CD4-positive, alpha-beta memory T cell (primary cell): ENCODE measurements at regions not wholly inside any gene's neighbourhood (a gene's known extent, or its start where the extent isn't known, plus 50 kb on each side); places are given as distances from the start of the nearest gene placed in this dataset.

Source experiments
- CTCF ChIA-PET: fragments of 350-600 bp; sonication (Branson Sonifier 250); formaldehyde crosslinking; loops from one replicate; lab custom pipeline; 2021; ENCODE audit warnings: inconsistent platforms; ENCODE audit not compliant: partially characterized antibody; lab: Charles Lee
- POLR2A ChIA-PET: fragments of 350-600 bp; sonication (Branson Sonifier 250); formaldehyde crosslinking; loops from one replicate; lab custom pipeline; 2021; ENCODE audit not compliant: partially characterized antibody; lab: Charles Lee
- DNase-seq, 5 donors: peaks; one replicate each; pipeline versions ENCODE4 v3.0.0 to v3.0.0-alpha.2; 2020 to 2022; ENCODE audit warnings: mixed read lengths in 1 of 5
- H3K27ac ChIP-seq: one replicate; pipeline ENCODE4 v1.7.0; 2013; ENCODE audit warnings: low read depth, low read length
- H3K27me3 ChIP-seq: 2 replicates; pipeline ENCODE4 v1.7.0; 2013; ENCODE audit warnings: mild to moderate bottlenecking, low read length, moderate library complexity; ENCODE audit not compliant: insufficient read depth
- H3K36me3 ChIP-seq: 2 replicates; pipeline ENCODE4 v1.7.0; 2013; ENCODE audit warnings: mild to moderate bottlenecking, low read length, moderate library complexity; ENCODE audit not compliant: insufficient read depth
- H3K4me1 ChIP-seq: 2 replicates; pipeline ENCODE4 v1.7.0; 2013; ENCODE audit warnings: mild to moderate bottlenecking, low read length, moderate library complexity; ENCODE audit not compliant: insufficient read depth
- H3K4me3 ChIP-seq, 2 donors: one replicate each; pipeline ENCODE4 v1.7.0; 2013; ENCODE audit warnings: low read length in 2 of 2, mild to moderate bottlenecking in 1 of 2
- H3K9me3 ChIP-seq, 2 donors: one replicate each; pipeline ENCODE4 v1.7.0; 2013; ENCODE audit warnings: low read length in 2 of 2, control low read depth in 1 of 2; ENCODE audit not compliant: control insufficient read depth in 1 of 2
- H3K27ac Mint-ChIP-seq, 7 donors: one replicate each; pipeline ENCODE4 v1.8.0; 2020 to 2021; ENCODE audit warnings: mixed read lengths in 7 of 7, mild to moderate bottlenecking in 6 of 7, inconsistent platforms in 3 of 7, moderate library complexity in 3 of 7
- H3K27me3 Mint-ChIP-seq, 2 donors: one replicate each; pipeline ENCODE4 v1.8.0; 2020 to 2021; ENCODE audit warnings: mixed read lengths in 2 of 2
- H3K36me3 Mint-ChIP-seq, 2 donors: one replicate each; pipeline ENCODE4 v1.8.0; 2020 to 2021; ENCODE audit warnings: mixed read lengths in 2 of 2, inconsistent platforms in 1 of 2, mild to moderate bottlenecking in 1 of 2
- H3K4me1 Mint-ChIP-seq, 4 donors: one replicate each; pipeline ENCODE4 v1.8.0; 2020 to 2021; ENCODE audit warnings: mixed read lengths in 4 of 4, mild to moderate bottlenecking in 1 of 4
- H3K4me3 Mint-ChIP-seq, 8 donors: one replicate each; pipeline ENCODE4 v1.8.0; 2020 to 2021; ENCODE audit warnings: mixed read lengths in 8 of 8, mild to moderate bottlenecking in 7 of 8, moderate library complexity in 6 of 8, inconsistent platforms in 3 of 8
- H3K9me3 Mint-ChIP-seq, 8 donors: one replicate each; pipeline ENCODE4 v1.8.0; 2020 to 2021; ENCODE audit warnings: mixed read lengths in 8 of 8, mild to moderate bottlenecking in 5 of 8, inconsistent platforms in 3 of 8, moderate library complexity in 1 of 8
- intact Hi-C: fragments of 100-400 bp; cut with micrococcal nuclease; formaldehyde crosslinking; loops from one replicate; pipeline ENCODE4 v1.15.1; 2023

DNA sequence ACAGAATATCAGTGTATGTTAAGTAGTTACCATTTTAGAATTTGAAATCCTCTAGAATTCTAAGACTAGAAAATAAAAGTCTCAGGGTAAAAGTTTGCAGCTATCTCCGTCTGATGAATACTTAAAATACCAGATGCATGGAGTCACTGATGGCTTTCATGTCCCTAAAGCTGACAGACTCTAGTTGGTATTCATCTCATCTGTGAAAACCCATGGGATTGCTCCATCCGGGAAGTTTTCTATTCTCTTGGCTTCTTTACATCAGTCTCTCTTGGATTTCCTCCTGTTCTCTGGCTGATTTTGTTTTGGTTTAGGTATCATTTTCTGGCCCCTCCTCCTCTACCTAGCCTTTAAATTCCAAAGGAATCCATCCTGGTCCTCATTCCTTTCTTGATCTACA lies 465.6 kb upstream of the POU3F3 start:
- ChIA-PET CTCF (no interaction called here), POLR2A (no interaction called here)
- no peak overlapping the region for H3K27ac Mint-ChIP-seq
- intact Hi-C loops: no loop called here
- H3K27me3 Mint-ChIP-seq: peaks cover 0 to 1% of the 10 kb centered on the region in 2 donors
- peaks cover 0 to 7% (median 1%) of the 10 kb centered on the region in 8 donors for H3K9me3 Mint-ChIP-seq
- Histone ChIP-seq H3K27me3 (no peaks in the 10 kb centered on the region), H3K27ac (no peak overlapping the region), H3K4me3 (no peak overlapping the region), H3K9me3 (no peaks in the 10 kb centered on the region), H3K36me3 (no peaks in the 10 kb centered on the region), H3K4me1 (no peaks in the 10 kb centered on the region)
- H3K36me3 Mint-ChIP-seq: no peaks in the 10 kb centered on the region
- H3K4me1 Mint-ChIP-seq: no peaks in the 10 kb centered on the region
- H3K4me3 Mint-ChIP-seq: no peak overlapping the region
- no peak for DNase-seq

DNA sequence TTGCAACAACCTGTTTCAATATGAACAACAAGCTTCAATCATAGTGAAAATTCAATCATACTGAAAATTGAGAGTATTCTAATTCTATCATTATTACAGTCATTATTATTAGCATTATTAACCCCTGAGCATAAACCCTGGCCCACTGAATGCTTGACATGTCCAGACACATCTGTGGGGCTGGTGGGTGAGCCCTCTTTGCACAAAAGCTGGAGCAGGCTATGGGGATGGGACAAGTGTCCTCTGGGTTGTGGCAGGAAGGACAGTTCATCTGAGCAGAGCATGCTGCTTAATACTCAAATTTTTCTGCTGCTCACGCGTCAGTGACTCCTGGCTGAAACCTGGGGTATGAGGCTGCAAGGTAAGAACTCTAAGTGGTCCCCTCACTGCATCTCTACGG lies 451.1 kb upstream of the POU3F3 start:
- Mint-ChIP-seq H3K36me3 (no peaks in the 10 kb centered on the region), H3K9me3 (peaks cover 0 to 6% (median 0%) of the 10 kb centered on the region in 8 donors), H3K27me3 (no peaks in the 10 kb centered on the region), H3K27ac (no peak overlapping the region), H3K4me3 (no peak overlapping the region), H3K4me1 (no peaks in the 10 kb centered on the region)
- ChIA-PET CTCF (no interaction called here), POLR2A (no interaction called here)
- DNase-seq: no peak
- Histone ChIP-seq H3K4me3 (no peak overlapping the region), H3K27ac (no peak overlapping the region), H3K36me3 (no peaks in the 10 kb centered on the region), H3K27me3 (no peaks in the 10 kb centered on the region), H3K4me1 (no peaks in the 10 kb centered on the region), H3K9me3 (no peaks in the 10 kb centered on the region)
- intact Hi-C loops: no loop called here

DNA sequence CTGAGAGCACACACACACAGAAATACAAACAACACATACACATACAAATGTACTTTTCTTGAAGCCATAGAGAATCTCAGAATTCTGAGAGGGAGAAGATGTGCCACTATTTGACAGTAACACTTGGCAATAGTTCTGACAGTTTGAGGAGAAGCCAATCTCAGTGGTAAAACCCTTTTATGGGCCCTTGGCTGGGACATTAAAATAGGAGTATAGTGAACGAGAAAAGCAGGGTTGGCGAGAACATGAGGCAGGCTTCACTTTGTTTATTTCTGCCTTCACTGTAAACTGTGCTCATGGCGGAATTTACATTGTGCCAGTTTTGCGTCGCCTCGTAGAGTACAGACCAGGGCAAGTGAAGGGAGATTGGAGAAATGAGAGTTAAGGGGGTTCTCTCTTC lies 449.4 kb upstream of the POU3F3 start:
- peaks cover 0 to 3% (median 0%) of the 10 kb centered on the region in 8 donors for H3K9me3 Mint-ChIP-seq
- Histone ChIP-seq H3K27ac (no peak overlapping the region), H3K27me3 (no peaks in the 10 kb centered on the region), H3K4me3 (no peak overlapping the region), H3K9me3 (no peaks in the 10 kb centered on the region), H3K4me1 (no peaks in the 10 kb centered on the region), H3K36me3 (no peaks in the 10 kb centered on the region)
- no peak for DNase-seq
- H3K4me1 Mint-ChIP-seq: no peaks in the 10 kb centered on the region
- H3K4me3 Mint-ChIP-seq: no peak overlapping the region
- no peaks in the 10 kb centered on the region for H3K27me3 Mint-ChIP-seq
- intact Hi-C loops: no loop called here
- H3K27ac Mint-ChIP-seq: no peak overlapping the region
- H3K36me3 Mint-ChIP-seq: no peaks in the 10 kb centered on the region
- POLR2A ChIA-PET: no interaction called here
- CTCF ChIA-PET: no interaction called here

DNA sequence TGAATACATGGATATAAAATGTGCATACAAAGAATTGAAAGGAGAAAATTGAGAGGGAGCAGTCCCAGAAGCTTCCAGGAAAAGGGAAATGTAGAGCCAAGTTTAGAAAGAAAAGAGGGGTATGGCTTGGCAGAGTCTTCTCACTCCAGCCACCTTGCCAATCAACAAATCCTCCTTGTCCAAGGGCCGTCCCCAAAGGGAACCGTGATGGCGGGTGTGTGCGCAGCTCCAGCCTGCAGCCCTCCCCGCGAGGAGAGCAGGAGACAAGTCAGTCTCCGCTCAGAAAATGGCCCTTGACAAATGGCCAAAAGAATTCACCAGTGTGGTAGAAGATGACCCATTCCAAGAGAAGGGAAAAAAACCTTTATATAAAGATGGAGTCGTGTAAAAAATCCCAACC lies 448.3 kb upstream of the POU3F3 start:
- Histone ChIP-seq H3K9me3 (no peaks in the 10 kb centered on the region), H3K4me1 (no peaks in the 10 kb centered on the region), H3K27me3 (no peaks in the 10 kb centered on the region), H3K4me3 (no peak overlapping the region), H3K36me3 (no peaks in the 10 kb centered on the region), H3K27ac (no peak overlapping the region)
- Mint-ChIP-seq H3K27me3 (no peaks in the 10 kb centered on the region), H3K36me3 (no peaks in the 10 kb centered on the region), H3K4me3 (no peak overlapping the region), H3K4me1 (no peaks in the 10 kb centered on the region), H3K9me3 (peaks cover 0 to 3% (median 0%) of the 10 kb centered on the region in 8 donors), H3K27ac (no peak overlapping the region)
- no peak for DNase-seq
- intact Hi-C loops: no loop called here
- POLR2A ChIA-PET: no interaction called here
- CTCF ChIA-PET: no interaction called here

DNA sequence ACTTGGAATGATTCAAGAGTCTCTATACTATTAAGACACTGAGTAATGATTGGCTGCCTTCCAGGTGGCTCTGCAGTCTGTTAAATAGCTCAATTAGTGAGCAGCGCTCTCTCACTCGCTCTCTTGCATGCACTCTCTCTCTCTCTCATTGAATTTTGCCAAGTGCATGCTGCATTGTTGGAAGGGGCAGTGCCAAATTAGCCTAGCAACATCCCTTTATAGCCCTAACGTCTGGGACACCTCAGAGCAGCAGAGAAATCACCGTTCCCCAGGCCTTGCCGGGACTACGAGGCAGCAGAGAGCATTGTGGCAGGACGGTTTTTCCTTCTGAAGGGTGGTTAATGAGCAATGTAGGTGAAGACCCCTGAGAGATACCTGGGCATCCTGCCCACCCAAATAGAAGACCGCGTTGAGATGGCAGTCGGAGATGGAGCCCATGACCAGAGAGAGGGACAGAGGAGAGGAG lies 447.6 kb upstream of the POU3F3 start:
- no peak for DNase-seq
- Histone ChIP-seq H3K4me3 (no peak overlapping the region), H3K36me3 (no peaks in the 10 kb centered on the region), H3K27ac (no peak overlapping the region), H3K4me1 (no peaks in the 10 kb centered on the region), H3K27me3 (no peaks in the 10 kb centered on the region), H3K9me3 (no peaks in the 10 kb centered on the region)
- Mint-ChIP-seq H3K9me3 (peaks cover 0 to 3% (median 0%) of the 10 kb centered on the region in 8 donors), H3K4me1 (no peaks in the 10 kb centered on the region), H3K27ac (no peak overlapping the region), H3K27me3 (no peaks in the 10 kb centered on the region), H3K36me3 (no peaks in the 10 kb centered on the region), H3K4me3 (no peak overlapping the region)
- ChIA-PET CTCF (no interaction called here), POLR2A (no interaction called here)
- intact Hi-C loops: no loop called here

DNA sequence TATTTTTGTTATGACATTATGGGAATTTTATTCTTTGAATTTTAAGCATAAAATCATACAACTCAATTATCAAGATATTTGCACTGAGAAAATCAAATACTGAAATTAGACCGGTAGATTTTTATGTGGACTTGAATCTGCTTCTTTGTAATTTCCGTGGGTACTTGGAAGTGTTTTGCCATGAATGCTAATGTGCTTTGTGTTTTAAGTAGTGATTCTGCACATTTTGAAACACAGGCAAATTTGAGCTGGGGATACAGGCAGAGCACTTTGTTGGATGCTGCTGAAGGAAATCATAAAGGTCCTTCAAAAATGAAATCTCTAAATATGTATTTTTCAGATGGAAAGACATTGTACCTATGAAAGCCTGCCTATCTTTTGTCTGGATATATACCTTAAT lies 446.3 kb upstream of the POU3F3 start:
- H3K4me1 ChIP-seq: no peaks in the 10 kb centered on the region
- ChIA-PET POLR2A (no interaction called here), CTCF (no interaction called here)
- H3K4me1 Mint-ChIP-seq: no peaks in the 10 kb centered on the region
- DNase-seq: no peak
- H3K27ac ChIP-seq: no peak overlapping the region
- no peaks in the 10 kb centered on the region for H3K36me3 ChIP-seq
- intact Hi-C loops: no loop called here
- no peak overlapping the region for H3K4me3 Mint-ChIP-seq
- H3K36me3 Mint-ChIP-seq: no peaks in the 10 kb centered on the region
- no peaks in the 10 kb centered on the region for H3K9me3 ChIP-seq
- no peaks in the 10 kb centered on the region for H3K27me3 ChIP-seq
- H3K9me3 Mint-ChIP-seq: peaks cover 0 to 3% (median under 1%) of the 10 kb centered on the region in 8 donors
- H3K4me3 ChIP-seq: no peak overlapping the region
- H3K27ac Mint-ChIP-seq: no peak overlapping the region
- no peaks in the 10 kb centered on the region for H3K27me3 Mint-ChIP-seq

- Mint-ChIP-seq H3K27me3 (no peaks in the 10 kb centered on the region), H3K4me1 (no peaks in the 10 kb centered on the region), H3K9me3 (peaks cover 0 to 3% (median 2%) of the 10 kb centered on the region in 8 donors), H3K27ac (no peak overlapping the region), H3K36me3 (no peaks in the 10 kb centered on the region), H3K4me3 (no peak overlapping the region)
- no peak for DNase-seq
- Histone ChIP-seq H3K36me3 (no peaks in the 10 kb centered on the region), H3K4me3 (no peak overlapping the region), H3K27ac (no peak overlapping the region), H3K9me3 (no peaks in the 10 kb centered on the region), H3K4me1 (no peaks in the 10 kb centered on the region), H3K27me3 (no peaks in the 10 kb centered on the region)
- intact Hi-C loops: no loop called here
- ChIA-PET CTCF (no interaction called here), POLR2A (no interaction called here)
Observed at GRCh38 chr2:104408266-104408665, 445.6 kb upstream of the POU3F3 start.

DNA sequence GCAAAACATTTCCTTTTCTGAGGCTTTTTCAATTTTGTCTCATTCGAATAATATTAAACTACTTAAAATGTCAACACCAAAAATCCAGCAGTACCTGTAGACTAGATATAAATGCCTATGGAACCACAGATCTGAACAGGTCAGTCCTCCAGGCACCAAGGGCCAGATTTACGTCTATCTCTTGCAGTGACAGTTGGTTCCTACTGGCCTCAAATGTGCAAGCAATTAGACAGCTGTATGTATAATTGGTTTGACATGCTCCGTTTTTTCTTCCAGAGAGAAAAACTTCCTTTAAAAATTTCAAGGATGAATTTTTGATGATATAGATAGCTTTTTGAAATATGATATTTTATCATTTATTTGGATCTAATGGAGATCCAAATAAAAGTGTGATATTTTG lies 443.8 kb upstream of the POU3F3 start:
- no peak overlapping the region for H3K4me3 ChIP-seq
- Mint-ChIP-seq H3K27me3 (no peaks in the 10 kb centered on the region), H3K4me1 (no peaks in the 10 kb centered on the region), H3K9me3 (peaks cover 0 to 2% (median 0%) of the 10 kb centered on the region in 8 donors), H3K36me3 (no peaks in the 10 kb centered on the region), H3K27ac (no peak overlapping the region), H3K4me3 (no peak overlapping the region)
- intact Hi-C loops: no loop called here
- no peaks in the 10 kb centered on the region for H3K27me3 ChIP-seq
- no peak overlapping the region for H3K27ac ChIP-seq
- H3K36me3 ChIP-seq: no peaks in the 10 kb centered on the region
- H3K4me1 ChIP-seq: no peaks in the 10 kb centered on the region
- no peaks in the 10 kb centered on the region for H3K9me3 ChIP-seq
- ChIA-PET CTCF (no interaction called here), POLR2A (no interaction called here)
- DNase-seq: no peak
